IMR-90 (cell line): ENCODE measurements at regions not wholly inside any gene's neighbourhood (a gene's known extent, or its start where the extent isn't known, plus 50 kb on each side); places are given as distances from the start of the nearest gene placed in this dataset.

Source experiments
- ATAC-seq: fragments of 200-7000 bp; cut with Tn5 transposase; 2 replicates; pipeline ENCODE4 v1.9.1; 2020; ENCODE audit warnings: low read depth, mild to moderate bottlenecking, moderate library complexity
- BruUV-seq: library from RNA; stranded (reverse); fragments of 400-500 nt; replicated peaks from 2 replicates; lab custom pipeline; 2021; lab: Mats Ljungman, UMichigan
- CTCF ChIA-PET: fragments of 300-600 bp; formaldehyde crosslinking; extraction: SDS; loops from one replicate; lab custom pipeline; 2021; ENCODE audit warnings: antibody characterized with exemption; lab: Yijun Ruan, JAX
- POLR2A ChIA-PET: fragments of 300-600 bp; sonication (Branson Sonifier 250); formaldehyde crosslinking; loops from one replicate; lab custom pipeline; 2022; ENCODE audit warnings: antibody characterized with exemption; ENCODE audit not compliant: unreplicated experiment; lab: Charles Lee
- DNase-seq: peaks from one replicate; pipeline ENCODE4 v3.0.0; 2013
- H2AFZ ChIP-seq: replicated peaks from 2 replicates; pipeline ENCODE3; 2013; ENCODE audit warnings: low read length, mild to moderate bottlenecking; ENCODE audit not compliant: poor library complexity
- H2AK5ac ChIP-seq: 2 replicates; pipeline ENCODE4 v1.6.1; 2013; ENCODE audit warnings: low read depth, low read length, inconsistent platforms
- H2AK9ac ChIP-seq: replicated peaks from 2 replicates; pipeline ENCODE3; 2013; ENCODE audit warnings: mild to moderate bottlenecking, low read depth, low read length, moderate library complexity; ENCODE audit not compliant: poor library complexity
- H2BK120ac ChIP-seq: 2 replicates; pipeline ENCODE4 v1.6.1; 2013; ENCODE audit warnings: low read depth, low read length, inconsistent platforms
- H2BK15ac ChIP-seq: 3 replicates; pipeline ENCODE4 v1.6.1; 2013; ENCODE audit warnings: low read depth, low read length, inconsistent platforms
- H2BK20ac ChIP-seq: 2 replicates; pipeline ENCODE4 v1.6.1; 2013; ENCODE audit warnings: low read depth, mild to moderate bottlenecking, inconsistent platforms, low read length, moderate library complexity
- H2BK5ac ChIP-seq: 2 replicates; pipeline ENCODE4 v1.6.1; 2013; ENCODE audit warnings: mild to moderate bottlenecking, low read depth, low read length, inconsistent platforms; ENCODE audit not compliant: poor library complexity, severe bottlenecking
- H3K14ac ChIP-seq: replicated peaks from 2 replicates; pipeline ENCODE4 v1.6.1; 2013; ENCODE audit warnings: low read depth, low read length, inconsistent platforms
- H3K18ac ChIP-seq: 2 replicates; pipeline ENCODE4 v1.6.1; 2013; ENCODE audit warnings: low read depth, low read length, control low read depth
- H3K23ac ChIP-seq: 2 replicates; pipeline ENCODE4 v1.6.1; 2013; ENCODE audit warnings: low read depth, low read length, inconsistent platforms
- H3K27ac ChIP-seq: 2 replicates; pipeline ENCODE4 v1.5.1; 2013; ENCODE audit warnings: mild to moderate bottlenecking, control low read depth, low read length; ENCODE audit not compliant: insufficient read depth
- H3K27me3 ChIP-seq: 2 replicates; pipeline ENCODE4 v1.6.1; 2013; ENCODE audit warnings: low read length; ENCODE audit not compliant: control insufficient read depth, insufficient read depth
- H3K36me3 ChIP-seq: 2 replicates; pipeline ENCODE4 v1.6.1; 2013; ENCODE audit warnings: low read length, mixed read lengths; ENCODE audit not compliant: control insufficient read depth, insufficient read depth
- H3K4ac ChIP-seq: 2 replicates; pipeline ENCODE4 v1.6.1; 2013; ENCODE audit warnings: low read depth, low read length, inconsistent platforms
- H3K4me1 ChIP-seq: 2 replicates; pipeline ENCODE4 v1.6.1; 2013; ENCODE audit warnings: low read length, mixed read lengths; ENCODE audit not compliant: control insufficient read depth, insufficient read depth
- H3K4me2 ChIP-seq: 2 replicates; pipeline ENCODE4 v1.6.1; 2013; ENCODE audit warnings: low read depth, mild to moderate bottlenecking, control low read depth, low read length, moderate library complexity
- H3K4me3 ChIP-seq: 2 replicates; pipeline ENCODE4 v1.5.1; 2013; ENCODE audit warnings: low read depth, mild to moderate bottlenecking, control low read depth, low read length, moderate library complexity; ENCODE audit not compliant: insufficient read depth
- H3K56ac ChIP-seq: 2 replicates; pipeline ENCODE4 v1.6.1; 2013; ENCODE audit warnings: low read length, inconsistent platforms; ENCODE audit not compliant: insufficient read depth; ENCODE audit errors: extremely low read depth
- H3K79me1 ChIP-seq, 2 experiments: 2 replicates each; pipeline ENCODE4 v1.6.1; 2013; ENCODE audit warnings: low read length in 2 of 2, inconsistent platforms in 1 of 2, low read depth in 1 of 2
- H3K9ac ChIP-seq: 2 replicates; pipeline ENCODE4 v1.6.1; 2013; ENCODE audit warnings: low read depth, low read length, control low read depth
- H3K9me1 ChIP-seq: 2 replicates; pipeline ENCODE4 v1.6.1; 2013; ENCODE audit warnings: low read length, inconsistent platforms; ENCODE audit not compliant: insufficient read depth
- H3K9me3 ChIP-seq: 2 replicates; pipeline ENCODE4 v1.6.1; 2013; ENCODE audit warnings: low read length; ENCODE audit not compliant: control insufficient read depth, insufficient read depth
- H4K20me1 ChIP-seq: 2 replicates; pipeline ENCODE4 v1.6.1; 2013; ENCODE audit warnings: low read length, inconsistent platforms; ENCODE audit not compliant: insufficient read depth
- H4K5ac ChIP-seq: 2 replicates; pipeline ENCODE4 v1.6.1; 2013; ENCODE audit warnings: mild to moderate bottlenecking, low read depth, low read length, control low read depth
- H4K8ac ChIP-seq, 2 experiments: 2 replicates each; pipeline ENCODE4 v1.6.1; 2013; ENCODE audit warnings: low read depth in 2 of 2, low read length in 2 of 2, control low read depth in 1 of 2, inconsistent platforms in 1 of 2
- H4K91ac ChIP-seq: 2 replicates; pipeline ENCODE4 v1.6.1; 2013; ENCODE audit warnings: low read depth, low read length, inconsistent platforms; ENCODE audit not compliant: insufficient read depth
- BHLHE40 ChIP-seq: fragments of 150-350 bp; IDR thresholded peaks from 2 replicates; pipeline ENCODE4 v1.6.1; 2016; ENCODE audit warnings: mild to moderate bottlenecking, low read depth, low read length
- CEBPB ChIP-seq: IDR thresholded peaks from 2 replicates; pipeline ENCODE4 v1.6.1; 2012; ENCODE audit warnings: low read depth, low read length, improper control_type of control experiment
- CHD1 ChIP-seq: IDR thresholded peaks from 2 replicates; pipeline ENCODE4 v1.6.1; 2012; ENCODE audit warnings: low read depth, low read length, improper control_type of control experiment
- FOS ChIP-seq: fragments of 150-350 bp; IDR thresholded peaks from 2 replicates; pipeline ENCODE4 v1.6.1; 2016; ENCODE audit warnings: low read depth, low read length
- MAFK ChIP-seq: IDR thresholded peaks from 2 replicates; pipeline ENCODE4 v1.6.1; 2012; ENCODE audit warnings: low read depth, low read length, improper control_type of control experiment
- MAZ ChIP-seq: IDR thresholded peaks from 2 replicates; pipeline ENCODE4 v1.6.1; 2012; ENCODE audit warnings: low read depth, mild to moderate bottlenecking, low read length, improper control_type of control experiment, moderate library complexity, borderline replicate concordance
- MXI1 ChIP-seq: IDR thresholded peaks from 2 replicates; pipeline ENCODE4 v1.6.1; 2012; ENCODE audit warnings: low read depth, mild to moderate bottlenecking, low read length, moderate library complexity, borderline replicate concordance
- NFE2L2 ChIP-seq: fragments of 150-350 bp; IDR thresholded peaks from 2 replicates; pipeline ENCODE4 v1.6.1; 2016; ENCODE audit warnings: low read depth, mild to moderate bottlenecking, low read length
- POLR2A ChIP-seq: IDR thresholded peaks from 2 replicates; pipeline ENCODE4 v1.6.1; 2012; ENCODE audit warnings: mild to moderate bottlenecking, low read depth, low read length
- RAD21 ChIP-seq: IDR thresholded peaks from 2 replicates; pipeline ENCODE4 v1.6.1; 2012; ENCODE audit warnings: low read length, improper control_type of control experiment
- RCOR1 ChIP-seq: IDR thresholded peaks from 2 replicates; pipeline ENCODE4 v1.6.1; 2012; ENCODE audit warnings: mild to moderate bottlenecking, low read length, improper control_type of control experiment; ENCODE audit not compliant: insufficient replicate concordance
- RFX5 ChIP-seq: IDR thresholded peaks from 2 replicates; pipeline ENCODE4 v1.8.0; 2012; ENCODE audit warnings: low read depth, mild to moderate bottlenecking, low read length, moderate library complexity
- SMC3 ChIP-seq: fragments of 150-350 bp; IDR thresholded peaks from 2 replicates; pipeline ENCODE4 v1.6.1; 2016; ENCODE audit warnings: low read depth, mild to moderate bottlenecking, antibody characterized with exemption, low read length, moderate library complexity
- WGBS, 2 experiments: methylation state at CpG; one replicate each; pipeline versions ENCODE4 v1.1.5 to v1.1.7; 2013; ENCODE audit warnings: missing lambda C conversion rate in 2 of 2; ENCODE audit not compliant: insufficient read length in 1 of 2; ENCODE audit errors: extremely low coverage in 2 of 2; 5-methylcytosine and 5-hydroxymethylcytosine counted together
- dilution Hi-C: fragments of 300-500 bp; cut with HindIII; formaldehyde crosslinking; loops from one replicate; pipeline ENCODE4 v1.14.3; 2018; ENCODE audit warnings: low sequenced_read_pairs; ENCODE audit not compliant: unreplicated experiment
- in situ Hi-C: fragments of 300-500 bp; cut with MboI; formaldehyde crosslinking; loops from 3 replicates; pipeline ENCODE4 v1.14.3; 2019; ENCODE audit warnings: low sequenced_read_pairs, inconsistent platforms, mixed read lengths
- intact Hi-C: fragments of 100-400 bp; cut with micrococcal nuclease; formaldehyde crosslinking; loops from 2 replicates; pipeline ENCODE4 v1.10.0; 2022
- TF ChIP-seq, protein P1 (sequence below): fragments of 150-350 bp; IDR thresholded peaks from 2 replicates; pipeline ENCODE4 v1.6.1; 2017; ENCODE audit warnings: mild to moderate bottlenecking, antibody characterized with exemption, low read length, low read depth
- TF ChIP-seq, protein P2 (sequence below): fragments of 150-350 bp; IDR thresholded peaks from 2 replicates; pipeline ENCODE4 v1.6.1; 2016; ENCODE audit warnings: low read depth, mild to moderate bottlenecking, low read length, moderate library complexity, borderline replicate concordance
- TF ChIP-seq, protein P3 (sequence below): conservative IDR thresholded peaks from 2 replicates; pipeline ENCODE4 v1.5.1; 2012; ENCODE audit warnings: mild to moderate bottlenecking, low read depth, low read length, improper control_type of control experiment

DNA sequence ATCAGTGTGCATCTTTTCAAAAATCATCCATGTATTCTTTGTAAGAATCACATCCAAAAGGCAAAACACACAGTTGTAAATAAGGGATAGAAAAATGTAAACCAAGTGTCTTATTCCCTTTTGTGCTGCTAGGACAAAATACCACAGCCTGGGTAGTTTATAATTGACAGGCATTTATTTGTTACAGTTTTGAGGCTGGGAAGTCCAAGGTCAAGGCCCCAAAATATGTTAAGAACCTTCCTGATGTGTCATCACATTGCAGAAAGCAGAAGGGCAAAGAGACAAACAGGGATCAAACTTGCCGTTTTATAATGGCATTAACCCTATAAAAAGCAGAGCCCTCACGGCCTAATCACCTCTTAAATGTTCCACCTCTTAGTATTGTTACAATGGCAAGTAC lies 364.8 kb downstream of the MED10 start:
- DNase-seq = no peak
- Histone ChIP-seq H3K4me2 (no peak overlapping the region), H2AFZ (no peak overlapping the region), H3K4ac (no peak overlapping the region), H4K8ac (no peak overlapping the region), H3K27me3 (no peaks in the 10 kb centered on the region), H2AK9ac (no peak overlapping the region), H4K20me1 (no peaks in the 10 kb centered on the region), H3K79me1 (no peaks in the 10 kb centered on the region), H3K4me1 (no peaks in the 10 kb centered on the region), H4K91ac (no peak overlapping the region), H3K18ac (no peak overlapping the region), H2BK15ac (no peak overlapping the region), H3K23ac (no peak overlapping the region), H3K36me3 (no peaks in the 10 kb centered on the region), H3K27ac (no peak overlapping the region), H3K4me3 (no peak overlapping the region), H3K9me3 (peaks cover 6% of the 10 kb centered on the region), H3K9me1 (no peaks in the 10 kb centered on the region), H2BK20ac (no peak overlapping the region), H2BK5ac (no peak overlapping the region), H3K56ac (no peak overlapping the region), H2BK120ac (no peak overlapping the region), H3K9ac (no peak overlapping the region), H2AK5ac (no peak overlapping the region), H4K5ac (no peak overlapping the region), H3K14ac (no peak overlapping the region)
- in situ Hi-C loops = no loop called here
- intact Hi-C loops = no loop called here
- no CpG with 5 or more reads among the region's 2 CpGs for WGBS, 2 experiments
- CTCF ChIA-PET = no interaction called here
- TF ChIP-seq MAFK = no peak
- no peak for TF ChIP-seq MAZ
- TF ChIP-seq SMC3 = no peak
- no peak for TF ChIP-seq BHLHE40
- no peak for TF ChIP-seq RFX5
- TF ChIP-seq, protein P1, sequence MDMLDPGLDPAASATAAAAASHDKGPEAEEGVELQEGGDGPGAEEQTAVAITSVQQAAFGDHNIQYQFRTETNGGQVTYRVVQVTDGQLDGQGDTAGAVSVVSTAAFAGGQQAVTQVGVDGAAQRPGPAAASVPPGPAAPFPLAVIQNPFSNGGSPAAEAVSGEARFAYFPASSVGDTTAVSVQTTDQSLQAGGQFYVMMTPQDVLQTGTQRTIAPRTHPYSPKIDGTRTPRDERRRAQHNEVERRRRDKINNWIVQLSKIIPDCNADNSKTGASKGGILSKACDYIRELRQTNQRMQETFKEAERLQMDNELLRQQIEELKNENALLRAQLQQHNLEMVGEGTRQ = no peak
- TF ChIP-seq, protein P2, sequence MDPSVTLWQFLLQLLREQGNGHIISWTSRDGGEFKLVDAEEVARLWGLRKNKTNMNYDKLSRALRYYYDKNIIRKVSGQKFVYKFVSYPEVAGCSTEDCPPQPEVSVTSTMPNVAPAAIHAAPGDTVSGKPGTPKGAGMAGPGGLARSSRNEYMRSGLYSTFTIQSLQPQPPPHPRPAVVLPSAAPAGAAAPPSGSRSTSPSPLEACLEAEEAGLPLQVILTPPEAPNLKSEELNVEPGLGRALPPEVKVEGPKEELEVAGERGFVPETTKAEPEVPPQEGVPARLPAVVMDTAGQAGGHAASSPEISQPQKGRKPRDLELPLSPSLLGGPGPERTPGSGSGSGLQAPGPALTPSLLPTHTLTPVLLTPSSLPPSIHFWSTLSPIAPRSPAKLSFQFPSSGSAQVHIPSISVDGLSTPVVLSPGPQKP = no peak
- no peak for TF ChIP-seq NFE2L2
- TF ChIP-seq, protein P3, sequence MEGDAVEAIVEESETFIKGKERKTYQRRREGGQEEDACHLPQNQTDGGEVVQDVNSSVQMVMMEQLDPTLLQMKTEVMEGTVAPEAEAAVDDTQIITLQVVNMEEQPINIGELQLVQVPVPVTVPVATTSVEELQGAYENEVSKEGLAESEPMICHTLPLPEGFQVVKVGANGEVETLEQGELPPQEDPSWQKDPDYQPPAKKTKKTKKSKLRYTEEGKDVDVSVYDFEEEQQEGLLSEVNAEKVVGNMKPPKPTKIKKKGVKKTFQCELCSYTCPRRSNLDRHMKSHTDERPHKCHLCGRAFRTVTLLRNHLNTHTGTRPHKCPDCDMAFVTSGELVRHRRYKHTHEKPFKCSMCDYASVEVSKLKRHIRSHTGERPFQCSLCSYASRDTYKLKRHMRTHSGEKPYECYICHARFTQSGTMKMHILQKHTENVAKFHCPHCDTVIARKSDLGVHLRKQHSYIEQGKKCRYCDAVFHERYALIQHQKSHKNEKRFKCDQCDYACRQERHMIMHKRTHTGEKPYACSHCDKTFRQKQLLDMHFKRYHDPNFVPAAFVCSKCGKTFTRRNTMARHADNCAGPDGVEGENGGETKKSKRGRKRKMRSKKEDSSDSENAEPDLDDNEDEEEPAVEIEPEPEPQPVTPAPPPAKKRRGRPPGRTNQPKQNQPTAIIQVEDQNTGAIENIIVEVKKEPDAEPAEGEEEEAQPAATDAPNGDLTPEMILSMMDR = no peak
- TF ChIP-seq POLR2A = no peak
- TF ChIP-seq RAD21 = no peak
- no peak for TF ChIP-seq CEBPB
- TF ChIP-seq MXI1 = no peak
- TF ChIP-seq FOS = no peak
- TF ChIP-seq CHD1 = no peak
- TF ChIP-seq RCOR1 = no peak
- no TSS peak for BruUV-seq
- POLR2A ChIA-PET = no interaction called here
- no peak for ATAC-seq
- dilution Hi-C loops = no loop called here
